CD4-positive, alpha-beta T cell (primary cell): ENCODE measurements at regions not wholly inside any gene's neighbourhood (a gene's known extent, or its start where the extent isn't known, plus 50 kb on each side); places are given as distances from the start of the nearest gene placed in this dataset.

ENCODE experiments used
- ATAC-seq: fragments of 200-7000 bp; cut with Tn5 transposase; one replicate; pipeline ENCODE4 v1.10.0; 2022; ENCODE audit warnings: mild to moderate bottlenecking; ENCODE audit not compliant: poor library complexity
- CTCF ChIA-PET: fragments of 350-600 bp; sonication (Branson Sonifier 250); formaldehyde crosslinking; loops from one replicate; lab custom pipeline; 2021; ENCODE audit warnings: antibody characterized with exemption, inconsistent platforms; lab: Charles Lee
- POLR2A ChIA-PET: fragments of 350-600 bp; sonication (Branson Sonifier 250); formaldehyde crosslinking; loops from one replicate; lab custom pipeline; 2021; ENCODE audit warnings: antibody characterized with exemption, inconsistent platforms; lab: Charles Lee
- DNase-seq, 14 experiments: peaks; one replicate each; pipeline ENCODE4 v3.0.0-alpha.2; 2013 to 2020; ENCODE audit warnings: mixed read lengths in 2 of 14
- H3K27ac ChIP-seq, 2 donors: one replicate each; pipeline versions ENCODE4 v1.5.1 to v1.7.0; 2013; ENCODE audit warnings: low read length in 2 of 2, low read depth in 1 of 2, mild to moderate bottlenecking in 1 of 2
- H3K27me3 ChIP-seq, 2 experiments: 1 replicate in 1 of 2; 2 replicates in 1 of 2; pipeline versions ENCODE4 v1.6.1 to v1.7.0; 2013; ENCODE audit warnings: low read length in 2 of 2, control low read depth in 1 of 2, mild to moderate bottlenecking in 1 of 2, moderate library complexity in 1 of 2; ENCODE audit not compliant: insufficient read depth in 2 of 2, control insufficient read depth in 1 of 2
- H3K36me3 ChIP-seq: one replicate; pipeline ENCODE4 v1.6.1; 2013; ENCODE audit warnings: low read length, control low read depth; ENCODE audit not compliant: insufficient read depth
- H3K4me1 ChIP-seq: one replicate; pipeline ENCODE4 v1.6.1; 2013; ENCODE audit warnings: low read length, control low read depth; ENCODE audit not compliant: insufficient read depth
- H3K4me3 ChIP-seq: one replicate; pipeline ENCODE4 v1.5.1; 2013; ENCODE audit warnings: mild to moderate bottlenecking, low read length, moderate library complexity
- H3K9me3 ChIP-seq, 2 experiments: 1 replicate in 1 of 2; 2 replicates in 1 of 2; pipeline versions ENCODE4 v1.6.1 to v1.7.0; 2013; ENCODE audit warnings: low read length in 2 of 2, mild to moderate bottlenecking in 2 of 2, control low read depth in 1 of 2, moderate library complexity in 1 of 2; ENCODE audit not compliant: control insufficient read depth in 1 of 2, insufficient read depth in 1 of 2
- H3K27ac Mint-ChIP-seq: one replicate; pipeline ENCODE4 v1.8.0; 2020; ENCODE audit warnings: mixed read lengths
- H3K27me3 Mint-ChIP-seq: one replicate; pipeline ENCODE4 v1.8.0; 2021; ENCODE audit warnings: mixed read lengths
- H3K36me3 Mint-ChIP-seq: one replicate; pipeline ENCODE4 v1.8.0; 2021; ENCODE audit warnings: low read depth, mixed read lengths
- H3K4me1 Mint-ChIP-seq: one replicate; pipeline ENCODE4 v1.8.0; 2021; ENCODE audit warnings: low read depth, mixed read lengths
- H3K4me3 Mint-ChIP-seq: one replicate; pipeline ENCODE4 v1.8.0; 2020; ENCODE audit warnings: mild to moderate bottlenecking, mixed read lengths
- H3K9me3 Mint-ChIP-seq: one replicate; pipeline ENCODE4 v1.8.0; 2020; ENCODE audit warnings: mixed read lengths
- intact Hi-C, 2 experiments: fragments of 100-400 bp; cut with DNase I in 1 of 2; cut with micrococcal nuclease in 1 of 2; formaldehyde crosslinking; loops; one replicate each; pipeline versions ENCODE4 v1.15.1 to v1.9.0; 2023 to 2025; cut with DNase I, micrococcal nuclease
- TF ChIP-seq, protein P1 (sequence below): fragments of 200-600 bp; IDR thresholded peaks from one replicate; pipeline ENCODE4 v1.8.0; 2022; ENCODE audit warnings: antibody characterized with exemption, mild to moderate bottlenecking

DNA sequence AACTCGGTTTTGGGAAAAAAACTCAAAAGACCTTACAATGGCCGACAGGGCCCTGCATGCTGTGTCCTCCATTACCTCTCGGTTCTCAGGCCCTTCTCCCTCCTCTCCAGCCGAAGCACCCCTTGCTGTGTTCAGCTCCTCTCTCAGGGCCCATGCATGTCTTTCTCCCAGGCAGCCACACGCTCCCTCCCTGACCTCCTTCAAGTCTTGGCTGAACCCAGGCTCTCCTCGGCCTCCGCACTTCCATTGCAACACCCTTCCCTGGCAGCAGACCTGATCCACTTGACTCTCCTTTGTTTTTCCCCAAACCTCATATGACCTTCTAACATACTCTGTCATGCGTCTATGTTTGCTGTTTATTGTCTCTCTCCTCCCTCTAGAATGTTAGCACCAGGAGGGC, 114.0 kb downstream of the CYP26B1 start:
- H3K36me3 Mint-ChIP-seq, result no peaks in the 10 kb centered on the region
- H3K4me1 Mint-ChIP-seq, result no peaks in the 10 kb centered on the region
- ATAC-seq (no peak), DNase-seq (peak in 1 of 14 experiments; percentile 30)
- Histone ChIP-seq H3K4me1 (no peaks in the 10 kb centered on the region), H3K27me3 (no peaks in the 10 kb centered on the region), H3K36me3 (no peaks in the 10 kb centered on the region), H3K9me3 (peaks cover 0 to 25% of the 10 kb centered on the region in 2 experiments), H3K4me3 (no peak overlapping the region), H3K27ac (no peak overlapping the region)
- ChIA-PET POLR2A (no interaction called here), CTCF (no interaction called here)
- no peaks in the 10 kb centered on the region for H3K9me3 Mint-ChIP-seq
- no peak overlapping the region for H3K4me3 Mint-ChIP-seq
- intact Hi-C loops, result no loop called here
- H3K27ac Mint-ChIP-seq, result no peak overlapping the region
- TF ChIP-seq, protein P1, sequence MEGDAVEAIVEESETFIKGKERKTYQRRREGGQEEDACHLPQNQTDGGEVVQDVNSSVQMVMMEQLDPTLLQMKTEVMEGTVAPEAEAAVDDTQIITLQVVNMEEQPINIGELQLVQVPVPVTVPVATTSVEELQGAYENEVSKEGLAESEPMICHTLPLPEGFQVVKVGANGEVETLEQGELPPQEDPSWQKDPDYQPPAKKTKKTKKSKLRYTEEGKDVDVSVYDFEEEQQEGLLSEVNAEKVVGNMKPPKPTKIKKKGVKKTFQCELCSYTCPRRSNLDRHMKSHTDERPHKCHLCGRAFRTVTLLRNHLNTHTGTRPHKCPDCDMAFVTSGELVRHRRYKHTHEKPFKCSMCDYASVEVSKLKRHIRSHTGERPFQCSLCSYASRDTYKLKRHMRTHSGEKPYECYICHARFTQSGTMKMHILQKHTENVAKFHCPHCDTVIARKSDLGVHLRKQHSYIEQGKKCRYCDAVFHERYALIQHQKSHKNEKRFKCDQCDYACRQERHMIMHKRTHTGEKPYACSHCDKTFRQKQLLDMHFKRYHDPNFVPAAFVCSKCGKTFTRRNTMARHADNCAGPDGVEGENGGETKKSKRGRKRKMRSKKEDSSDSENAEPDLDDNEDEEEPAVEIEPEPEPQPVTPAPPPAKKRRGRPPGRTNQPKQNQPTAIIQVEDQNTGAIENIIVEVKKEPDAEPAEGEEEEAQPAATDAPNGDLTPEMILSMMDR, result no peak
- peaks cover 4% of the 10 kb centered on the region for H3K27me3 Mint-ChIP-seq

DNA sequence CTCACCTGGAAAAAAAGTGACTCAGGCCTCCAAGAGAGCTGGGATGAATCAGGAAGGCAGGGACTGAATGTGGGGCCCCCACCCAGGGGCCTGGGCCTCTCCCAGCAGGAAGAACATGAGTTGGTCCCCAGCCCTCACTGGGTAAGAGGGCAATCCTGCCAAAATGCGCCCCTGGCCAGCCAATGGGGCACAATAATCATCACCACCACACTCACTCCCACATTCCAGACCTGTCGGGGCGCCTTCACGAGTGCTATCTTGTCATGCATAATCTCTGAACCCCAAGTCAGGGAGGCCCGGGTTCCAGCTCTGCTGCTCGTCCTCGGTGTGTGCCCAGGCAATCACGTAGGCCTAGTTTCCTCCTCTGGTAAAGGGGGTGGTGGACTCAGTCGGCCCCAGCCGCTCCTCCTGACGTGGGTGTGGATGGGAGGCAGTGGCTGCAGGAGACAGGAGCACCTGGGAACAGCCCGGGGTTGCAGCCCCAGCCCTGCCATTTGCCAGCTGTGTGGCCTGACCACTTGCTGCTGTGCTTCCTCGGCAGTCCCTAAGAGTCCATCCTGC, 115.1 kb downstream of the CYP26B1 start:
- no peaks in the 10 kb centered on the region for H3K9me3 Mint-ChIP-seq
- POLR2A ChIA-PET, result no interaction called here

DNA sequence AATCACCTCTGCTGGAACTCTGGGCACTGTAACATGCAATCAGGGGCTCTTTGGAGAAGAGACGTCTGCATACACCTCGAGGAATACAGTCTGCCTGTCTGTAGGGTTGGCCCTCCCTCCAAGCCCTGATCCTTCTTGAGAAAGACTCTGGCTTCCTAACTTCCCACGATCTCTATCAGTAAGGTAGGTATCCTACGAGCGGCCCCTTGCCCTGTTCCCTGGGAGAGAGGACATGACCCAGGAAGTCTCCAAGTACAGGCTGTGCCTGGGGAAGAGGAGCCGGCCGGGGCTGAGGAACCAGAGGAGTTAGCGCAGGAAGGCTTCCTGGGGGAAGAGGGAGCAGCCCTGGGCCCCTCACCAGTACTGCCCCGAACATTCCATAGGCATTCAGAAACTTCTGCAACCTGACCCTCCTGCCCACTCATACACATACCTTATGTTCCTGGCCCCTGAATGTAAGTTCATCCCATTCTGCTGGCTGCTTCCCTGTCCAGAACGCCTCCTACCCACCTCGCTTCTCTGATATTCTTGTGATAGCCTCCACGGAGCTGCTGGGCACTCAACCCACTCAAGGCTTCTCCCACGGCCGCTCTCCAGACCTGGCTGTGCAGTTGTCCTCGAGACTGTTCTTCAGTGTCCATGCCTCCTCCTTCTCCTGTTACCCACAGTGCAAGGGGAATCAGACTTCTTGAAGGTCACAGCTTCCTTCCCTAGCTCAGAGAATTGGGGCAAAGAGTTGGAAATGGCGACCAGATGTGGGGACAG, 116.1 kb downstream of the CYP26B1 start:
- H3K27me3 ChIP-seq, result no peaks in the 10 kb centered on the region
- peaks cover 0 to 19% of the 10 kb centered on the region in 2 experiments for H3K9me3 ChIP-seq
- H3K27ac Mint-ChIP-seq, result no peak overlapping the region
- no peak for ATAC-seq
- ChIA-PET CTCF (no interaction called here), POLR2A (no interaction called here)
- intact Hi-C loops, result no loop called here
- TF ChIP-seq, protein P1, result no peak
- H3K4me3 Mint-ChIP-seq, result no peak overlapping the region
- no peaks in the 10 kb centered on the region for H3K4me1 Mint-ChIP-seq
- peaks cover 4% of the 10 kb centered on the region for H3K27me3 Mint-ChIP-seq
- H3K4me1 ChIP-seq, result no peaks in the 10 kb centered on the region
- H3K36me3 Mint-ChIP-seq, result no peaks in the 10 kb centered on the region
- no peaks in the 10 kb centered on the region for H3K9me3 Mint-ChIP-seq
- no peak overlapping the region for H3K4me3 ChIP-seq
- no peak overlapping the region for H3K27ac ChIP-seq
- no peak for DNase-seq
- no peaks in the 10 kb centered on the region for H3K36me3 ChIP-seq

More for the DNA sequence above, 115.1 kb downstream of the CYP26B1 start:
- TF ChIP-seq, protein P1, result no peak
- Histone ChIP-seq H3K27me3 (no peaks in the 10 kb centered on the region), H3K4me3 (no peak overlapping the region), H3K27ac (no peak overlapping the region), H3K4me1 (no peaks in the 10 kb centered on the region), H3K9me3 (peaks cover 0 to 28% of the 10 kb centered on the region in 2 experiments), H3K36me3 (no peaks in the 10 kb centered on the region)
- Mint-ChIP-seq H3K36me3 (no peaks in the 10 kb centered on the region), H3K4me1 (no peaks in the 10 kb centered on the region), H3K27ac (no peak overlapping the region), H3K27me3 (peaks cover 4% of the 10 kb centered on the region), H3K4me3 (no peak overlapping the region)
- intact Hi-C loops, result no loop called here
- no peak for ATAC-seq
- CTCF ChIA-PET, result no interaction called here
- DNase-seq, result peak in 1 of 14 experiments; percentile 23
